ENCODE measurements at regions not wholly inside any gene's neighbourhood (a gene's known extent, or its start where the extent isn't known, plus 50 kb on each side); places are given as distances from the start of the nearest gene placed in this dataset.
"Not testable (repeated sequence)": the region's sequence is repeated elsewhere in the genome, so short reads cannot be mapped to it uniquely, and the experiment has no call there.

- BruUV-seq (replicated peaks), result not testable (repeated sequence)
- whole genome bisulfite sequencing (ENCODE audit: insufficient coverage, low coverage, missing lambda C conversion rate), result no CpG with 5 or more reads among the region's 10 CpGs
Observed at GRCh38 chr7:65633587-65634404, 239.1 kb upstream of the VKORC1L1 start.

DNA sequence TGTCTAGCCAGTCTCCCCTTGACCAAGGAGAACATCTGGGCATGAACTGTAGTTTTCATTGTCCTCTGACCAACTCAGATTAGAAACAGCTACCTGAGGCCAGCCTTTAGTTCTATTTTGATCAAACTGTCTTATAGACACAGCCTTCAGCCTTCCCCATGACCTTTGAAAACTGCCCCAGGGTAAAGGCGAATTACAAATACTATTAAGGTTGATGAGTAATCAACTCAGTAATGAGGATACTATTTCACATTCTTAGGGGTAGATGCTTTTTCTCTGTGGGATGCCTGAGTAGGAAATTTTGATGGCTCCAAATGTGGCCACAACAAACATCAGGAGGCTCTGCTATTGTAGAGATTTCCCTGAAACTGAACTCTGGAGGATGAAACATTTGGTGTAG, 234.0 kb upstream of the VKORC1L1 start:
- H3K4me3 ChIP-seq; H3K9ac ChIP-seq (ENCODE audit: insufficient read depth in 1 of 2, low read depth in 2 of 2, low read length in 2 of 2); H3K4me2 ChIP-seq (ENCODE audit: insufficient read depth, low read length); H3K27ac ChIP-seq (ENCODE audit: extremely low read depth, low read depth, low read length); DNase-seq (ENCODE audit: extremely low read depth in 1 of 4, low spot score in 3 of 4); H3K27me3 ChIP-seq (ENCODE audit: control insufficient read depth in 2 of 2, insufficient read depth in 2 of 2, low read length in 2 of 2); H3K9me3 ChIP-seq (replicated peaks; ENCODE audit: control insufficient read depth, insufficient read depth, low read depth, low read length); H3K36me3 ChIP-seq (ENCODE audit: control insufficient read depth, insufficient read depth, low read length); H3K4me1 ChIP-seq (replicated peaks in 1 of 2; ENCODE audit: control insufficient read depth in 2 of 2, insufficient read depth in 2 of 2, low read length in 2 of 2); H2AFZ ChIP-seq (ENCODE audit: low read depth, low read length); H3K9me1 ChIP-seq (ENCODE audit: control insufficient read depth, insufficient read depth, low read length); POLR2A ChIA-PET; FAIRE-seq; BruUV-seq (replicated peaks); in situ Hi-C loops (cut with MboI); CTCF ChIA-PET (ENCODE audit: low intra/inter-chr PET ratio); H3K79me2 ChIP-seq (ENCODE audit: control insufficient read depth, insufficient read depth, low read length); intact Hi-C loops (cut with micrococcal nuclease); ATAC-seq; H4K20me1 ChIP-seq (replicated peaks; ENCODE audit: control insufficient read depth, insufficient read depth, low read length): not testable (repeated sequence)
- no CpG with 5 or more reads among the region's 1 CpG for WGBS (ENCODE audit: insufficient coverage, low coverage, missing lambda C conversion rate)

More at GRCh38 chr7:65633587-65634404, 239.1 kb upstream of the VKORC1L1 start:
- H2AFZ ChIP-seq (ENCODE audit: low read depth, low read length); FAIRE-seq; H3K9me1 ChIP-seq (ENCODE audit: control insufficient read depth, insufficient read depth, low read length); in situ Hi-C loops (cut with MboI); H3K4me1 ChIP-seq (replicated peaks in 1 of 2; ENCODE audit: control insufficient read depth in 2 of 2, insufficient read depth in 2 of 2, low read length in 2 of 2); CTCF ChIA-PET (ENCODE audit: low intra/inter-chr PET ratio); POLR2A ChIA-PET; DNase-seq (ENCODE audit: extremely low read depth in 1 of 4, low spot score in 3 of 4); H3K9ac ChIP-seq (ENCODE audit: insufficient read depth in 1 of 2, low read depth in 2 of 2, low read length in 2 of 2); H3K27ac ChIP-seq (ENCODE audit: extremely low read depth, low read depth, low read length); H3K27me3 ChIP-seq (ENCODE audit: control insufficient read depth in 2 of 2, insufficient read depth in 2 of 2, low read length in 2 of 2); H3K79me2 ChIP-seq (ENCODE audit: control insufficient read depth, insufficient read depth, low read length); H3K4me3 ChIP-seq; H4K20me1 ChIP-seq (replicated peaks; ENCODE audit: control insufficient read depth, insufficient read depth, low read length); intact Hi-C loops (cut with micrococcal nuclease); H3K4me2 ChIP-seq (ENCODE audit: insufficient read depth, low read length); H3K9me3 ChIP-seq (replicated peaks; ENCODE audit: control insufficient read depth, insufficient read depth, low read depth, low read length); H3K36me3 ChIP-seq (ENCODE audit: control insufficient read depth, insufficient read depth, low read length): not testable (repeated sequence)
- peak; percentile 37; the same call in 2 of the 3 replicates for ATAC-seq

- ATAC-seq, result peak; percentile 92
- H3K4me1 ChIP-seq (replicated peaks in 1 of 2; ENCODE audit: control insufficient read depth in 2 of 2, insufficient read depth in 2 of 2, low read length in 2 of 2); POLR2A ChIA-PET; in situ Hi-C loops (cut with MboI); H3K36me3 ChIP-seq (ENCODE audit: control insufficient read depth, insufficient read depth, low read length); H2AFZ ChIP-seq (ENCODE audit: low read depth, low read length); H3K4me2 ChIP-seq (ENCODE audit: insufficient read depth, low read length); H3K27ac ChIP-seq (ENCODE audit: extremely low read depth, low read depth, low read length); H3K4me3 ChIP-seq; intact Hi-C loops (cut with micrococcal nuclease); CTCF ChIA-PET (ENCODE audit: low intra/inter-chr PET ratio); H3K9ac ChIP-seq (ENCODE audit: insufficient read depth in 1 of 2, low read depth in 2 of 2, low read length in 2 of 2); FAIRE-seq; H3K9me3 ChIP-seq (replicated peaks; ENCODE audit: control insufficient read depth, insufficient read depth, low read depth, low read length); H3K9me1 ChIP-seq (ENCODE audit: control insufficient read depth, insufficient read depth, low read length); H3K27me3 ChIP-seq (ENCODE audit: control insufficient read depth in 2 of 2, insufficient read depth in 2 of 2, low read length in 2 of 2); H3K79me2 ChIP-seq (ENCODE audit: control insufficient read depth, insufficient read depth, low read length); H4K20me1 ChIP-seq (replicated peaks; ENCODE audit: control insufficient read depth, insufficient read depth, low read length); BruUV-seq (replicated peaks); DNase-seq (ENCODE audit: extremely low read depth in 1 of 4, low spot score in 3 of 4): not testable (repeated sequence)
- no CpG with 5 or more reads among the region's 3 CpGs for WGBS (ENCODE audit: insufficient coverage, low coverage, missing lambda C conversion rate)
Observed at GRCh38 chr7:65639717-65640116, 233.2 kb upstream of the VKORC1L1 start.

GRCh38 chr7:65643498-65643897, 229.4 kb upstream of the VKORC1L1 start:
- in situ Hi-C loops (cut with MboI); H3K4me1 ChIP-seq (replicated peaks in 1 of 2; ENCODE audit: control insufficient read depth in 2 of 2, insufficient read depth in 2 of 2, low read length in 2 of 2); POLR2A ChIA-PET; DNase-seq (ENCODE audit: extremely low read depth in 1 of 4, low spot score in 3 of 4); H2AFZ ChIP-seq (ENCODE audit: low read depth, low read length); intact Hi-C loops (cut with micrococcal nuclease); H3K79me2 ChIP-seq (ENCODE audit: control insufficient read depth, insufficient read depth, low read length); H3K9me1 ChIP-seq (ENCODE audit: control insufficient read depth, insufficient read depth, low read length); H4K20me1 ChIP-seq (replicated peaks; ENCODE audit: control insufficient read depth, insufficient read depth, low read length); CTCF ChIA-PET (ENCODE audit: low intra/inter-chr PET ratio); BruUV-seq (replicated peaks); FAIRE-seq; H3K9ac ChIP-seq (ENCODE audit: insufficient read depth in 1 of 2, low read depth in 2 of 2, low read length in 2 of 2); H3K4me2 ChIP-seq (ENCODE audit: insufficient read depth, low read length); H3K27me3 ChIP-seq (ENCODE audit: control insufficient read depth in 2 of 2, insufficient read depth in 2 of 2, low read length in 2 of 2); H3K4me3 ChIP-seq; H3K9me3 ChIP-seq (replicated peaks; ENCODE audit: control insufficient read depth, insufficient read depth, low read depth, low read length); H3K27ac ChIP-seq (ENCODE audit: extremely low read depth, low read depth, low read length); H3K36me3 ChIP-seq (ENCODE audit: control insufficient read depth, insufficient read depth, low read length): not testable (repeated sequence)
- ATAC-seq, result peak; percentile 69
- no CpG with 5 or more reads among the region's 5 CpGs for WGBS (ENCODE audit: insufficient coverage, low coverage, missing lambda C conversion rate)

All from K562 (cell line).